ENCODE measurements at regions not wholly inside any gene's neighbourhood (a gene's known extent, or its start where the extent isn't known, plus 50 kb on each side); places are given as distances from the start of the nearest gene placed in this dataset.
"Not testable (repeated sequence)": the region's sequence is repeated elsewhere in the genome, so short reads cannot be mapped to it uniquely, and the experiment has no call there.

DNA sequence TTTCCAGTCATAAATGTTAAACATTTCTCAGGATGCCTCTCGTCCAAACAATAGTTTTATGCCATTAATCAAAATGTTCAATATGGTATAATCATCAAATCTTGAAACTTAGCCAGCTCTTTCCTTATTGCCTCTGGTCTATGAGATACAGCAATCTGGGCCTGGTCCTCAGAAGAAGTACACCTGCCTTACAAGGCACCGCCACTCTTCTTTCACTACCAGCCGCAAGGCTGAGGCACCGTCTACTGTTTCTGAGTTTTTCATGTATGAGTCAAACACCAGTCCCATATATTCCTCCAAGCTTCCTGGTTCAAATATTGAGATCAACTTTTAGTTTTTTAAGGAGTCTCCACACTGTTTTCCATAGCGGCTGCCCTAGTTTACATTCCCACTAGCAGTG lies 600.6 kb upstream of the FAT3 start:
- no peak for DNase-seq

DNA sequence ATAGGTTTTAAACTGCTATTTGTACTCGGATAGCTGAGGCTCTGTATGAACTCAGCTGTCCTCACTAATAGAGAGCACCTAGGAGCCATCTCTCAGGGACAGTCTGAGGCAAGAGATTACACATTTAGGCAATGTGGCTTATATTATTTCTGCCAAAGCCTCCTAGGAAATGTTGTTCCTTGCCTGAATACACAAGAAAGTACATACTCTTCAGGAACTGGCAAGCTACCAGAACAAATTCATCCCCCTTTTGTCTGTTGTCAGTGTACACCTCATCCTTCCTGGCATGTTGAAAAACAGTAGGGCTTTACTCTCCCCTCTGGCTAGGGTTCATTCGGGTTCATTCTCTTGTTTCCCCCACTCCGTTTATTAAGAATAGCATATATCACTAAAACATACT lies 615.9 kb upstream of the FAT3 start:
- DNase-seq, result no peak

DNA sequence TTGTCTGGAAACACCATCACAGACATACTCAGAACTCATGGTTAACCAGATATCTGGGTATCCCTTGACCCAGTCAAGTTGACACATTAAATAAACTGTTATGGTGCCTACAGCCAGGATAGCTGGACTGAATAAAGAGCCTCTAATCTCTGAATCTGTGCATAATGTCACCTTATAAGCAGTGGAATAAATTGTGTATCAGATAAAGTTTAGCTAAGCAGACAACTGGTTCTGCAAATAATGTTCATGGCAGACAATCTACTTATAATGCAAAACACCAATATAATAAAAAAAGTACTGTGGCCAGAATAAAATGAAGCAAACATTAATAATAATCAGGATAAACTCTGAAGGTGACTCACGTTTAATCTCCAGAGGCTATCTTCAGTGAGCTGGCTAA lies 628.5 kb upstream of the FAT3 start:
- no peak for DNase-seq

DNA sequence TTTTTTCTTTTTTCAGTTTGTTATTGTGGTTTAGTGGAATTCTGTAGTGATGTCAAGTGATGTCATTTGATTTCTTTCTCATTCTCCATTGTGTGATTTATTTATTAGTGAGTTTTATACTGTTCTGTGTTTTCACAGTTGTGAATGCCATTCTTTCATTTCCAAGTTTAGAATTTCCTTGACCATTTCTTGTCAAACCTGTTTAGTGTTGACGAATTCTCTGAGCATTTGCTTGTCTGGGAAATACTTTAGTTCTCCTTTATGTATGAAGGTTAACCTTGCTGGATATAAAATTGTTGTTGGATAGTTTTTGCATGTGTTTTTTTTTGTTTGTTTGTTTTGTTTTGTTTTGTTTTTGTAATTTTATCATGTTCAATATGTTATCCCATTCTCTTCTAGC lies 633.6 kb upstream of the FAT3 start:
- DNase-seq, result no peak

DNA sequence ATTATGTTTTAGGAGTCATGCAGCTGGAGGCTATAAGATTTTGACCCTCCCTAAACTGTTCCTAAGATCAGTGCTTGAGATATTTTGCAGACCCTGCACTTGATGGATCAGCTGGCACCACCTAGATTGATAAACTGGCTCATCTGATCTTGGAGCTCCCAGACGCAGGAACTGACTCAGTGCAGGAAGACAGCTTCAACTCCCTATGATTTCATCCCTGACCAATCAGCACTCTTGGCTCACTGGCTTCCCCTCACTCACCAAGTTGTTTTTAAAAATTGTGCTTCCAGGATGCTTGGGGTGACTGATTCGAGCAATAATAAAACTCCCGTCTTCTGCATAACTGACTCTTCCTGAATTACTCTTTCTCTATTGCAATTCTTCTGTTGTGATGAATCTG lies 637.5 kb upstream of the FAT3 start:
- no peak for DNase-seq

DNA sequence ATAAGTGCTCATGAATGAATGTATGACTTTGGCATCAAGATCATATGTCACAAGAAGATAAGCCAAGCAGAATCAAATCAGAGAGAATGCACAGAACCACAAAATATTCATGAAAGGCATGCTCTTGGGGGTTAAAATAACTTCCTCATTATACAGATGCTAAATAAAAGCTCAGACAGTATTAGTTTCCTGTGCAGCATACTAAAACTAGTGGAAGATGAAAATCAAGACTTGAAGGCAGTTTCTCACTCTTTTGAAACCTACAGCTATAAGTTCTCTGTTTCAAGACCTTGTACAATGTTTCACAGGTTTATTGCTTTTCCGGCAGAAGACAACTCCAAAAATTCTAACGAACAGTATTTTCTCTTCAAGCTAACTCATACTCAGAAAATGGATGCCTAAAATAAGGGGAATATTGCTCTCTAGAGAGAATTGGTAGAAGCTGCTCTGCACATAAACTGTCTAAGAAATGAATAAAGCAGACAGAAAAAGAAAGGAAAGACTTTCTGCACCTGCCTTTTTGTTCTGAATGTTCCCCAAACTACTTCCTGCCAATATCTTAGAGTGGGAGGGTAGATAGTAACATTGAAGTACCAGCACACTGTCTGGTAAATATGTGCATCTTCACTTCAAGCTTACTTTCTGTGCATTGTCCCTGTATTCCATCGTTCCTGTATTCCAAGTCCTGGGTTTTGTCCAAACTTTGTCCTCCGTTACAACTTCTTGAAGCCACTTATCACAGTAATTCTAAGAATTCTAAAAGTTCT lies 639.4 kb upstream of the FAT3 start:
- no peak for DNase-seq

DNA sequence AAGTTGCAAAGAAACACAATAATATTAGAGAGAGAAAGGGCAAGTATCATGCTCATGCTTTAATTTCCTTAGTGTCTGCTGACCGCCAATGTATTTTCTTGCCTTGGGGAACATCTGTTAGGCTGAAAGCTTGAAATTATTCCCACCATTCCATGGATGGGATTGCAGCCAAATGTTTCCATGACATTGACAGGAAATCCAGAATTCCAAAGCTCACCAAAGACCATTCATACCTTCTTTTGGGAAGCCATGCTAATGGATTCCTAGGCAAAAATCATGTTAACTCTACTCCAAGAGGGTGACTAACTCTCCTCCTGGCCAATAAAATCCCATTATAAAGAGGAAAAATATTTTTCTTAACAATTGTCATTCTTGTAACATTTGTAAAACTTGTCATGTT lies 661.4 kb upstream of the FAT3 start:
- no peak for DNase-seq

DNA sequence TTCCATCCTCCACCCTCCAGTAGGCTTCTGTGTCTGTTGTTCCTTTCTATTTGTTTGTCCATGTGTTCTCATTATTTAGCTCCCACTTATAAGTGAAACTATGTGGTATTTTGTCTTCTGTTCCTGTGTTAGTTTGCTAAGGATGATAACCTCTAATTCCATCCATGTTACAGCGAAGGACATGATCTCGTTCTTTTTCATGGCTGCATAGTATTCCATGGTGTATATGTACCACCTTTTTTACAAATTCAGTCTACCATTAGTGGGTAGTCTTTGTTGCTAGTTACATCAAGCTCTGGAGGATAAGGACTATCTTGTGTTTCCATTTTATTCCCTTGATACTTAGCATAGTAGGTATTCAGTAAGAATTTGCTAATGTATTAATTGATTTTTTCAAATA lies 664.2 kb upstream of the FAT3 start:
- no peak for DNase-seq

DNA sequence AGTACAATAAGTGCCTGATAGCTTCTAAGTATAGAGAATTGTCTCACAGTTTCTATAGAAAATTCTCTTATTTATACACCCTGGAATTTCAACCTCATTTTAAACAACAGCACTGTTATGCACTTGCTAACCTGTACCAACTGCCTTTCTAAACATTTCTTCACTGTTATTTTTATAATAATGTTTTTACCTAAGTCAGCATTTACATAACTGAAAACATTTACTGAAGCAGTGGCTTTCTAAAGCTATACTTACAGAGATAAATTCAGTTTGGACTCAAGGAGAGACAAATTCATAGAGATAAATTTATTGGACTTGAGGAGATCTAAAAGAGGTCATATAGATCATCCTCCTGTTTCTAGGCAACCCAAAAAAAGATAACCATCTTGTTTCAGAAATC lies 686.6 kb upstream of the FAT3 start:
- no peak for DNase-seq

DNA sequence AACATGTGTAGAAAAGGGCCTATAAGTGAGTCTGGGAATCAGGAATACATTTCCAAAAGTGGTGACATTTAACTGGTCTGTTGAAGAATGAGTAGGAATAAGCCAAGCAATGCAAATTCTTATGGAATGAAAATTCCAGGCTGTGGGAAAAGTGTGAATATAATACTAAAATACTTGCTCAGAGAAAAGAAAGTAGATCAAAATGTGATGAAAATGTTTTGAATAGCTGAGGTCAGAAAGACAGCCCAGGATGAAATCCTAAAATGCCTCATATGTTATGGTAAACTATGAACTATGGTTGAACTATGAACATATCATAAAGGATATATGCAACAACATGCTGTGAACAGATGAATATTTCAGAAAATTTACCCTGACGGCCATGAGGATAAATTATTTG lies 688.3 kb upstream of the FAT3 start:
- DNase-seq, result no peak

DNA sequence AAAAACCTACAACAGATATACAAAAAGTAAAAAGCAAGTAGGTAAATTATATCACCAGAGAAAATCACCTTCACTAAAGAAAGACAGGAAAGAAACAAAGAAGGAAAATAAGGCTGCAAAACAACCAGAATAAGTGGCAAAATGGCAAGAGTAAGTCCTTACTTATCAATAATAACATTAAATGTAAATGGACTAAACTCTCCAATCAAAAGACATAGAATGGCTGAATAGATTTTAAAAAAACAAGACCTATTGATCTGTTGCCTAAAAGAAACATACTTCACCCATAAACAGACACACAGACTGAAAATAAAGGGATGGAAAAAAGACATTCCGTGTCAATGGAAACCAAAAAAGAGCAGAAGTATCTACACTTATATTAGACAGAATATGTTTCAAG lies 695.7 kb upstream of the FAT3 start:
- no peak for DNase-seq

DNA sequence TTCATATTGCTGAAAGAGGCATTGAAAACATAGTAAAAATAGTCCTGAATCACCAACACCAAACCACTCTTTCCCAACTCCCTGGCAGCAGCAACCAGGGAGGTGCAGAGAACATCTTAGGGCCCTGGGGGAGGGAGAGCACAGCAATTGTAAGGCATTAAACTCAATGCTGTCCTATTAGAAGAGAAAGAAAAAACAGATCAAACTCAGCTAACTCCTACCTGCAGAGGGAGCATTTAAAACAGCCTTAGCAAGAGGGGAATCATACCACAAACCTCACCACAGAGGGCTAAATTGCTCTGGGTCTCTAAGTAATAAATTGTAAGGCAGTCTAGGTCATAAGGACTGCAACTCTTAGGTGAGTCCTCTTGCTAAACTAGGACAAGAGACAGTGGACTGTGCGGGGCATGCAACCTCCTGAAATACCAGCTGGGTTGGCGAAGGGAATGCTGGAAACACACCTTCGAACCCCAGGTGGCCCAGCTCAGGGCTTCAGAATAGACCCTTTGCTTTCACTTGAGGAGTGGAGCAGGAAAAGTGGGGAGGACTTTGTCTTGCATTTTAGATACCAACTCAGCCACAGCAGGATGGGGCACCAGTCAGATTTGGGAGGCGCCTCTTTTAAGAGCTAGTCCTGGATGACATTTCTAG lies 697.1 kb upstream of the FAT3 start:
- DNase-seq, result no peak

DNA sequence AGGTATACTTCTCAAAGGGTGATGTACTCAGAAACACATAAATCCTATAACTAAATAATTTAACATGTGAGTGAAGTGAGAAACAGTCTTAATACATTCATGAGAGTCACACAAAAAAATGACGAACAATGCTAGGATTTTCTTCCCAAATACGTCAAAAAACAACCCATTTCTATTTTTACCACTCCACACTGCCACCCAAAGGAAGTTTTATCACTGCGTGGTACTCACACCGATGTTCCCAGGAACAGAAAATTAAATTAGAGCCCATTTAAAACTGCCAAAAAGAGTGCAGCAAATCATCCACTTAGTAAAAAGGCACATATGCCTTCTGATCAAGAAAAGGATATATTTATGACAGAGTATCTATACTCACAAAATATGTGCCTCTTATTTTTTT lies 710.9 kb upstream of the FAT3 start:
- no peak for DNase-seq

DNA sequence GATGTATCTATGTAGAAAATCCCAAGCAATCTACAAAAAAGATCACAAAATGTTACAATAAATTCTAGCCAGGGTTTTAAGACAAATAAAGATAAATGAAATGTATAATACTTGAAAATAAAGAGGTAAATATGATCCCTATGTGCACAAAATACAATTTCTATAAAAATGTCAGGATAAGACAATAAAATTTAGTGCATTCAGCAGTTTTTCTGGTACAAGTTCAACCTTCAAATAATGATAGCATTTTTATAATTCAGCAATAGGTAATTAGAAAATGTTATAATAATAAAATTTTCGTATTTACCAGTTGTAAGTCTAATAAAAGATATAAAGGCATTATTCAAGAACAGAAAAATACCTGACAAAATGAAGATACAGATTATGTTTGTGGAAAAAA lies 726.8 kb upstream of the FAT3 start:
- DNase-seq, result no peak

DNA sequence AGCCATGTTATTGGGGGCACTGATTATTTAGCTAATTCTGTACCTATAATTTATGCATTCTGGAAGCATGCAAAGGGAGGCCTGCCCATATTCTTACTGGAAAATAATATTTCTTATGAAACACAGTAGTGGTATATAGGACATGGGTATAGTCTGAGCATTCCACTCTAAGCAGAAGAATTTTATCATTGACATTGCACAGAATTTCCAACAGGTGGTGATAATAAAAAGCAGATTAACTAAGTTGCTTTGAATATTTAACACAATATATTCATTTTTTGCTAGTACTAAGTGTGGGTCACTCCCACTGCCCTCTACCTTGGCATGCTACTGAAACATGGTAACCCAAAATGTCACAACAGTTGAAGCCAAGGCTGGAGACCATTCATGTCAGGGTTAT lies 728.8 kb upstream of the FAT3 start:
- DNase-seq, result no peak

DNA sequence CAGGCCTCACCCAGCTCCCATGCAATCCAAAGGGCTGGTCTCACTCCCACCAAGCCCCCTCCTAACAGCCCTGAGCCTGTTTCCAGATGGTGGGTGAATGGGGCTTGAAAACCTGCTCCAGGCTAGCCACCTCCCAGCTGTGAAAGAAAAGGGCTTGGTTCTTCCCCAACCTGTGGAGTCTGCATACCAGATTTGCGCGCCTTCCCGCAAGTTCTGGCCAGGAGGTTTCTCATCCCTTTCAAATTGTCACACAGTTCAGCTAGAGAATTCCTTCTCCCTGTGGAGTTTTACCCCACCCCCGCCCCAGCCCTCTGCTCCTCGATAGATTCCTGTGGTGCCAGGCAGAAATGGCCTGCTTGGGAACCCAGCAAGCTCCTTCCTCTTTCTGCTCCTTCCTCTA lies 734.6 kb upstream of the FAT3 start:
- no peak for DNase-seq

DNA sequence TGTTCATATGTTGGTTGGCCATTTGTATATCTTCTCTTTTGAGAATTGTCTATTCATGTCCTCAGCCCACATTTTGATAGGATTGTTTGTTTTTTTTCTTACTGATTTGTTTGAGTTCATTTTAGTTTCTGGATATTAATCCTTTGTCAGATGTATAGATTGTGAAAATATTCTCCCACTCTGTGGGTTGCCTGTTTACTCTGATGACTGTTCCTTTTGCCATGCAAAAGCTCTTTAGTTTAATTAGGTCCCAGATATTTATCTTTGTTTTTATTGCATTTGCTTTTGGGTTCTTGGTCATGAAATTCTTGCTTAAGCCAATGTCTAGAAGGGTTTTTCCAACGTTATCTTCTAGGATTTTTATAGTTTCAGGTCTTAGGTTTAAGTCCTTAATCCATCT lies 740.7 kb upstream of the FAT3 start:
- not testable (repeated sequence) for DNase-seq

DNA sequence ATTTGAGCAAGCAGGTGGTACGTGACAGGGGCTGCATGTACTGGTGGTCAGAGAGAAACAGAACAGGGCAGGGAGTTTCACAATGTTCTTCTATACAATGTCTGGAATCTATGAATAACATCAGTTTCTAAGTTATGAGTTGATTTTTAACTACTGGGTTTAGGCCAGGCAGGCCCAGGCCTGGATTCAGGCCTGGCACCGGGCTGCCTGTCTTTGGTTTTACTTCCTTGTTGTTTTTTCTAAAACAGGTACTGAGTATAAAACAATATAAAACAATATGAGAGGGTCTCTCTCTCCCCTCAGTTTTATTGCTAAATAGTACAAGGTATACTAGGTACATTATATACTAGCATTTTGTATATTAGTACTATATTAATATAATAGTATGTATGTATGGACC lies 742.7 kb upstream of the FAT3 start:
- not testable (repeated sequence) for DNase-seq

DNA sequence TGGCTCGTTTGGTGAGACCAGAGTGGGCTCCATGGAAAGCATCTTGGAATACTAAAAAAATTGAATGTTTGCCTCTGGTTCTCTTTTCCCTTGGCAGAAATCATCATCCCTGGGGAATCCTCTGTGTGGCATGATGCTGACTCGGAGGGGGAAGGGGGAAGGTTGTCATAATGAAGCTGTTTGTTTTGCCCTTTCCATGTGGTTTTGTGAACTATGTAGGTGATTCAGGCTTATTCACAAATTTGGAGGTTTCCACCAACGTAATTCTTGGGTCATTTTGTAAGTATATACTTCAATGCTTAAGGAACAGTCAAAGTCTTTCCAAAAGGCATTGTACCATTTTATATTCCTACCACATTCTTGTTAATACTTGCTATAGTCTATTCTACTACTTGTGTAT lies 754.0 kb upstream of the FAT3 start:
- DNase-seq, result no peak

DNA sequence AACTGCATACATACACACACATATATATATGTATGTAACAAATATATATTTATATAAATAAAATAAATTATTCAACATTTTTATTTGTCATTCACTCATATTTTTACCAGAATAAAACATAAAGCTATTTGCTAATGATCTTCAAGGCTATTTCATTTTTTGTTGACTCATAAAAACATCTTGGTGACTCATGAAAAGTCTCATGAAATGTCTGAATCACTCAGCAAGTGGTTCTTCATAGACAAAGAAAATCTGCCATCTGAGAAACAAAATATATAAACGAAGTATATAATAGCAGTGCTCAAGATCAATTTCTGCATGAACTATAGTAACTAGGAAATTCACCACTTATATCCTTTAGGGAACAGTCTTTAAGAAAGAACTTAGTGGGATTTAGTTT lies 764.8 kb upstream of the FAT3 start:
- no peak for DNase-seq

DNA sequence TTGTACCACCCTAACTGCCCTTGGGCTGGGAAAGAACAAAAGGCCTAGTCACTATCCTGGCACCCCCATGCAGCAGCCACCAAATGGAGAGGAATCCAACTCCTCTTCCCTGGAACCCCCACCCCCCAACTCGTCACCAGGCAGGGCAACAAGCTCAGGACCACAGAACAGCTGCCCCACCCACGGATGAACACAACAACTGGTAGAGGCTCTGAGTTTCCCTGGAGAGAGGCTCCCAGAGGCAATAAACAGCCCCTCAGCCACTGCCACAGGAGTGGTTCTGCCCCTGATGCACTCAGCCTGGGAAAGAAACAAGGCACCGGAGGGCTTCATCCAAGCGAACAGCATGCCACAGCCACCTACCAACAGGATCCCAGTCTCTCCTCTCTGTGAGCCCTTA lies 778.4 kb upstream of the FAT3 start:
- no peak for DNase-seq

DNA sequence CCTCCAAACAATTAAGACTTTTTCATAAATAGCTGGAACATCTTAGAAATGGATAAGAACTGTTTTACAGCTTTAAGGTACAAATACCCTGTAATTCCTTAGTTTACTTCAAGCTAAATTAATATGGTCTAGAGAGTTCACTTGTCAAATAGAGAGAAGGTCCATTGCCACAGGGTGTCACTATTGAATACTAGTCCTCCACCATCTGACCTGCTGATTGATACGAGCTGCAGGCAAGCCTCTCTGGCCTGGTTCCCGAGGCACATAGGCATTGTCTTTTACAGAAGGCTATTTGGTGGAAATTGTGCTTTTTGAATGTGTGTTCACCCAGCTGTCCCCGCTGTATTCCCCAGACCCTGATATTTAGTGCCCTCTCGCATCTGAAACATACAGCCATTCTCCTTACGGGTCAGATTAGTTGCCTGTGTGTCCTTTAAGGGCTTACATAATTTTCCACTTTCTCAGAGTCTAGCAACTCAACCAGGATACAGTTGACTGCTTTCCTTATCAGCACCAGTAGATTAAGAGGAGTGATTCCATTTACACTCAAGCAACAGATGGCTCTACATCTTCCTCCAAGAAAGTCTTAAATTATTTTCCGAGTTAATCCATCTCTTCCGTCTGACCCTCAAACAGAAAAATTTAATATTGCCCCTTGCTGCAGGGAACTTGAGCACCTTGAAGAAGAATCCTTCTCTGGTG lies 788.8 kb upstream of the FAT3 start:
- no peak for DNase-seq

DNA sequence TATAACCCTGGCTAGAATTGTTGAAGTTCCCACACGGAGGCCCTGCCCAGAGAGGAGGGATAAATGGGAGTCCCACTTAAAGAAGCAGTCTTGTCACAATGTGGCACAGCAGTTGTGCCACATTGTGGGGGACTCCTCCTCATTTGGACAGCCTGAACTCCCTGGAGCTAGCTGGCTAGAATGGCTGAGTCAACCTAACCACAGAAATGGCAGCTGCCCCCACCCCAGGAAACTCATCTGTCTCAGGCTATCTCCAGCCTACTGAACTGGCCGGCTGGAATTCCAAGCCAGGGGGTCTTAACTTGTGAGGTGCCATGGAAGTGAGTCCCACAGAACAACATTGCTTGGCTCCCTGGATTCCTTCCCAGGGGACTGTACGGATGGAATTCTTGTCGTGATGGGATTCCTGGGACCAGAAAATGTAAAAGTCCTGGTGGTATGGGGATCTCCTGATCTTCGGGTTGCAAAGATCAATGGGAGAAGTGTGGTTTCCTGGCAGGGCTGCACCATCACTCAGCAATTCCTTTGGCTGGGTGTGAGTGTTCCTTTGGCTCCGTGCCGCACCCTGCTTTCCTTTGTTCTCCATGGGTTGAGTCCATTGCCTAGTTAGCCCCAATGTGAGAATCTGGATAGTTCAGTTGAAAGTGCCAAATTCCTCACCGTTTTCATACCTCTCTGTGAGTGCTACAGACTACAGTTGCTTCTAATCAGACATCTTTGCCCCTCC lies 791.2 kb upstream of the FAT3 start:
- DNase-seq, result no peak

DNA sequence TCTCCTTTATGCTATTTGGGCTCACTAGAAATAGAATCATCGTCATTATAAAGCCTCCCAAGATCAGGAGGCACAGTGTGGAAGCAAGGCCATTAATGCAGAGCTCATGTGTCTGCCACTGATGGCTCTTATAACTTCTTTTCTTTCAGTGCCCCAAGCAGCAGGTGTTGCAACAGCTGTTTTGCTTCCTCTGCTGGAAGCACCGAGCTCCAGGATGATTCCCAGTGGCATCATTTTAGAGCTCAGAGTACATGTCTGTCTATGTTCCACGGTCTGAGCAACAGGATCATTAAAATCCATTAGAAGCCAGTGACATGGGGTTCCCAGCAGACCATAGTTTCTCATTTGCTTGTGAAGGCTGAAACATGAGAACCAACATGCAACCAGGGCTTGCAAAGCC lies 803.0 kb upstream of the FAT3 start:
- DNase-seq, result no peak

All from EL (cell line).